Common myeloid progenitor, CD34-positive (primary cell): ENCODE measurements at regions not wholly inside any gene's neighbourhood (a gene's known extent, or its start where the extent isn't known, plus 50 kb on each side); places are given as distances from the start of the nearest gene placed in this dataset.

ENCODE experiments used
- CTCF ChIA-PET: fragments of 350-600 bp; sonication (Branson Sonifier 250); formaldehyde crosslinking; loops from one replicate; lab custom pipeline; 2021; ENCODE audit warnings: antibody characterized with exemption; lab: Charles Lee
- POLR2A ChIA-PET: fragments of 350-600 bp; sonication (Branson Sonifier 250); formaldehyde crosslinking; loops from one replicate; lab custom pipeline; 2021; ENCODE audit warnings: antibody characterized with exemption; lab: Charles Lee
- DNase-seq, 3 donors: peaks; one replicate each; pipeline versions ENCODE4 v3.0.0 to v3.0.0-alpha.2; 2013
- H3K27ac ChIP-seq, 2 experiments: 1 replicate in 1 of 2; 2 replicates in 1 of 2; pipeline ENCODE4 v1.7.0; 2013; ENCODE audit warnings: inconsistent platforms in 2 of 2, low read length in 2 of 2, mild to moderate bottlenecking in 2 of 2, low read depth in 1 of 2, moderate library complexity in 1 of 2; ENCODE audit not compliant: severe bottlenecking in 2 of 2, insufficient read depth in 1 of 2, poor library complexity in 1 of 2
- H3K27me3 ChIP-seq, 5 experiments: replicated peaks in 2 of 5; 1 replicate in 3 of 5; 2 replicates in 2 of 5; pipeline versions ENCODE4 v1.6.1 to v1.7.0; 2013; ENCODE audit warnings: low read length in 4 of 5, mild to moderate bottlenecking in 2 of 5, moderate library complexity in 2 of 5, inconsistent platforms in 1 of 5; ENCODE audit not compliant: insufficient read depth in 5 of 5, control insufficient read depth in 4 of 5
- H3K36me3 ChIP-seq, 4 experiments: 1 replicate in 2 of 4; 2 replicates in 2 of 4; pipeline versions ENCODE4 v1.6.1 to v1.7.0; 2013; ENCODE audit warnings: low read length in 3 of 4, control low read depth in 1 of 4, mild to moderate bottlenecking in 1 of 4; ENCODE audit not compliant: control insufficient read depth in 4 of 4, insufficient read depth in 4 of 4
- H3K4me1 ChIP-seq, 4 experiments: 1 replicate in 3 of 4; 2 replicates in 1 of 4; pipeline versions ENCODE4 v1.6.1 to v1.7.1; 2013; ENCODE audit warnings: low read length in 3 of 4, mild to moderate bottlenecking in 3 of 4, control low read depth in 1 of 4, inconsistent platforms in 1 of 4, moderate library complexity in 1 of 4; ENCODE audit not compliant: control insufficient read depth in 4 of 4, insufficient read depth in 4 of 4; ENCODE audit errors: control extremely low read depth in 1 of 4
- H3K4me3 ChIP-seq, 7 experiments: 1 replicate in 4 of 7; 2 replicates in 3 of 7; pipeline versions ENCODE4 v1.5.1 to v1.7.0; 2013; ENCODE audit warnings: mild to moderate bottlenecking in 7 of 7, low read length in 6 of 7, moderate library complexity in 6 of 7, inconsistent platforms in 2 of 7, low read depth in 2 of 7, control low read depth in 1 of 7; ENCODE audit not compliant: insufficient read depth in 4 of 7, control insufficient read depth in 1 of 7; ENCODE audit errors: extremely low read depth in 1 of 7
- H3K9me3 ChIP-seq, 5 experiments: 1 replicate in 4 of 5; 2 replicates in 1 of 5; pipeline versions ENCODE4 v1.6.1 to v1.7.1; 2013; ENCODE audit warnings: low read length in 4 of 5, mild to moderate bottlenecking in 2 of 5, inconsistent platforms in 1 of 5, low read depth in 1 of 5, moderate library complexity in 1 of 5; ENCODE audit not compliant: control insufficient read depth in 4 of 5, insufficient read depth in 2 of 5; ENCODE audit errors: control extremely low read depth in 1 of 5
- WGBS: methylation state at CpG from one replicate; pipeline ENCODE4 v1.1.5; 2013; ENCODE audit not compliant: insufficient coverage; 5-methylcytosine and 5-hydroxymethylcytosine counted together

DNA sequence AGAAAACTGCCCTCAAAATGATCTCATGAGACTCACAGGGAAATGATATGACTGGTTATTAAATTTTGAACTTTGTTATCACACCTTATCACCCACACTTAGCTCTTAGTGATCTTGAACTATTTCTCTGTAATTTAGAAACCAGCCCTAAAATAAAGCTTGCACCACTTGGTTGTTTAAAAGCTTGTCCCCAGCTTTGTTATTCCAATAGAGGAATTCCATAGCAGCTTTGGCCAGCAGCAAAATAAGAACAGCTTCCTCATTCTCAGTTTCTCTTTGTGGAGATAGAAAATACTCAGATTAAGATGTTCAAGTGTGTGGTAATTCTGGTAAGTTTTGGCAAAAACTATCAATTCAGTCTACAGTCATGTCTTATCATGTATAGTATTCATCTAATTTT lies 54.4 kb upstream of the CCDC68 start:
- no peaks in the 10 kb centered on the region for H3K9me3 ChIP-seq
- CTCF ChIA-PET: no interaction called here
- H3K4me1 ChIP-seq: no peaks in the 10 kb centered on the region
- H3K27ac ChIP-seq: no peak overlapping the region
- peaks cover 0 to 1% (median 0%) of the 10 kb centered on the region in 5 experiments for H3K27me3 ChIP-seq
- no peaks in the 10 kb centered on the region for H3K36me3 ChIP-seq
- H3K4me3 ChIP-seq: no peak overlapping the region
- POLR2A ChIA-PET: no interaction called here
- no peak for DNase-seq

- no peak for DNase-seq
- no peaks in the 10 kb centered on the region for H3K9me3 ChIP-seq
- ChIA-PET CTCF (no interaction called here), POLR2A (no interaction called here)
- 96% methylated on average over 3 of the region's 3 CpGs for whole genome bisulfite sequencing
- no peak overlapping the region for H3K4me3 ChIP-seq
- no peak overlapping the region for H3K27ac ChIP-seq
- peaks cover 0 to 1% (median 0%) of the 10 kb centered on the region in 5 experiments for H3K27me3 ChIP-seq
- no peaks in the 10 kb centered on the region for H3K36me3 ChIP-seq
- H3K4me1 ChIP-seq: no peaks in the 10 kb centered on the region
Observed at GRCh38 chr18:55013086-55013485, 53.8 kb upstream of the CCDC68 start.

- Histone ChIP-seq H3K4me1 (no peaks in the 10 kb centered on the region), H3K36me3 (no peaks in the 10 kb centered on the region), H3K4me3 (no peak overlapping the region), H3K27ac (no peak overlapping the region), H3K9me3 (no peaks in the 10 kb centered on the region), H3K27me3 (peaks cover 0 to 1% (median 0%) of the 10 kb centered on the region in 5 experiments)
- 98% methylated on average over 5 of the region's 7 CpGs for WGBS
- ChIA-PET POLR2A (no interaction called here), CTCF (no interaction called here)
- no peak for DNase-seq
Observed at GRCh38 chr18:55012008-55012407, 52.7 kb upstream of the CCDC68 start.
